Activated naive CD4-positive, alpha-beta T cell (primary cell): ENCODE measurements at regions not wholly inside any gene's neighbourhood (a gene's known extent, or its start where the extent isn't known, plus 50 kb on each side); places are given as distances from the start of the nearest gene placed in this dataset.

Experiments
- DNase-seq, 4 experiments: peaks; one replicate each; lab custom pipeline; 2025; lab: John Stamatoyannopoulos, UW

GRCh38 chr12:125573271-125573670 is 508.0 kb downstream of the AACS start:
- DNase-seq, result no peak

- no peak for DNase-seq
These were observed 512.1 kb downstream of the AACS start for GRCh38 chr12:125577334-125577733.

DNA sequence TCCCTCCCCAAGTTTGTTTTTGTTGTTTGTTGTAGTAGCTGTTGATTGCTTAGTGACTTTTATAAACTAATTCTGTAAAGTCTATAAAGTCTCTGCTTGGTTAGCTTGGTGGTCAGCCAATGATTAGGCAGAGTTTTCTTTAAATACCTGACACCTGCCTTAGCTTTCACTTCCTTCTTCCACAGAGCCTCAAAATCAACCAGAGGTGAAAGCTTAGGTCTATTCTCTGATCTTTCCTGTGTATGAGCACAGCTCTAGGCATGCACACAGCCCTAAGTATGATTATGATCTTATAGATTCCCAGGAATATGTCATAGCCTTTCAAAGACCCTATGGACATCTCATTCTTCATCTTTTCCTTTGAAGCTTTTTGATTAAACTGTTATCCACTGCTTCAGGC is 514.7 kb downstream of the AACS start:
- no peak for DNase-seq

- DNase-seq, result no peak
These were observed 517.8 kb downstream of the AACS start for GRCh38 chr12:125583071-125583470.

DNA sequence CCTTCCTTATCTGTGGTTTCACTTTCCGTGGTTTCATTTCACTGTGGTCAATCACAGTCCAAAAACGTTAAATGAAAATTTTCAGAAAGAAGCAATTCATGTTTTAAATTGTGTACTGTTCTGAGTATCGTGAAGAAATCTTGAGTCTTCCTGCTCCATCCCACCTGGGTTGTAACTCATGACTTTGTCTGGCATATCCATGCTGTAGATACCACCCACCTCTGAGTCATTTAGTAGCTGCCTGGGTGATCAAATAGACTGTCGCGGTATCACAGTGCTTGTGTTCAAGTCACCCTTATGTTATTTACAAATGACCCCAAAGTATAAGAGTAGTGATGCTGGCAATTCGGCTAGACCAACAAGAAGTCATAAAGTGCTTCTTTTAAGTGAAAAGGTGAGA is 521.2 kb downstream of the AACS start:
- no peak for DNase-seq

GRCh38 chr12:125593269-125593668 is 528.0 kb downstream of the AACS start:
- no peak for DNase-seq

GRCh38 chr12:125604976-125605375 is 539.7 kb downstream of the AACS start:
- no peak for DNase-seq

DNA sequence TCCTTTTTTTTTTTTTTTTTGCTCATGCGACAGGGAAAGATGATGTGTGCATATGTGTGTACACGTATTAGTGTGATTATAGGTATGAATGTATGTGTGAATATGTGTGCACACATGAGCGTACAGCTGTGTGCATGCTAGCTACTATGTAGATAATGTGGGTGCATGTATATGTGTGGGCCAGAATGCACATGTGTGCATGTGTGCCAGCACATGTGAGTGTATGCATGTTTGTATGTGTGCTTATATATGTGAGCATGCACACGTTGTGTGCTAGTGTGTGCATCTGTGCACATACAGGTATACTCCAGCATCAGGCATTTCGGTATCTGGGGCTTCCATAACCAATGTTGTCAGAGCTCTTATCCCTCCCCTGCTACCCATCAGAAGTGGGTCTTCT is 541.1 kb downstream of the AACS start:
- no peak for DNase-seq

GRCh38 chr12:125610292-125610691 is 545.1 kb downstream of the AACS start:
- no peak for DNase-seq

GRCh38 chr12:125610971-125611370 is 545.7 kb downstream of the AACS start:
- no peak for DNase-seq

DNA sequence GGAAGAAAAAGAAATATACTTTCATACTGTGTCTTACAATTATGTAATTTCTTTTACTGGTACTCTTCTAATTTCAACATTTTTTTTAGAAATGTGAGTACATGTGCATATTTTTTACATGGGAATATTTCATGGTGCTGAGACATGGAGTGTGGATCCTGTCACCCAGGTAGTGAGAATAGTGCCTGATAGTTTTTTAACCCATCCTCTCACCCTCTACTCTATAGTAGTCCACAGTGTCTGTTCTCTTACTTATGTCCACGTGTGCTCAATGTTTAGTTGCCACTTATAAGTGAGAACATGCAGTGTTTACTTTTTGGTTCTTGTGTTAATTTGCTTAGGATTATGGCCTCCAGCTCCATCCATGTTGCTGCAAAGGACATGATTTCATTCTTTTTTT is 548.8 kb downstream of the AACS start:
- no peak for DNase-seq

- DNase-seq, result no peak
These were observed 554.5 kb downstream of the AACS start for GRCh38 chr12:125619723-125620122.

DNA sequence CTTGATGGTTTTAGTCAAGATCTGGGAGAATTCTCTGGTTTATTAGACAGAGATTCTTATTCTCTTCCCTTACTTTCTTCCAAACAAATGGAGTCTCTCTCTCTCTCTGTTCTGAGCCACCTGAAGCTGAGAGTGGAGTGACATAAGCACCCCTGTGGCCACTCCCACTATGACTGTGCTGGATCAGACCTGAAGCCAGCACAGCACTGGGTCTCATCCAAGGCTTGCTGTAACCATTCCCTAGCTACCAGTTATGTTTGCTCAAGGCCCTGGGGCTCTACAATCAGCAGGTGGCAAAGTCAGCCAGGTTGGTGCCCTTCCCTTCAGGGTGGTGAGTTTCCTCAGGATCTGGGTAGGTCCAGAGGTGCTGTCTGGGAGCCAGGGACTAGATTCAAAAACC is 568.5 kb downstream of the AACS start:
- DNase-seq, result no peak

DNA sequence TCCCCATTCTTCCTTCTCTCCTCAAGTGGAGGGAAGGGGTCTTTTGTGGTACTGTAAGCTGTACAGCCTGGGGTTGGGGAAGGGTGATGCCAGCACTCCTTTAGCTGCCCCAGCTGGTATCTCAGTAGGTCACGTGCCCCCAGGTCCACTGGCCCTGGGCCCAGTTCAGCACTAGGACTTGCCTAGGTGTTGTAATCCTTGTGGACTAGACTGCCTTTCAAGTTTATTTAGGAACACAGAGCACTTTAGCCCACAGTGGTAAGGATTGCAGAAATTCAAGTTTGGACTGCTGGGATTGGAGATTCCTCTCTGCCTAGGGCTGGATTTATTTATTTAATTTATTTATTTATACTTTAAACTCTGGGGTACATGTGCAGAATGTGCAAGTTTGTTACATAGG is 569.6 kb downstream of the AACS start:
- no peak for DNase-seq

- DNase-seq, result no peak
These were observed 574.6 kb downstream of the AACS start for GRCh38 chr12:125639826-125640225.

DNA sequence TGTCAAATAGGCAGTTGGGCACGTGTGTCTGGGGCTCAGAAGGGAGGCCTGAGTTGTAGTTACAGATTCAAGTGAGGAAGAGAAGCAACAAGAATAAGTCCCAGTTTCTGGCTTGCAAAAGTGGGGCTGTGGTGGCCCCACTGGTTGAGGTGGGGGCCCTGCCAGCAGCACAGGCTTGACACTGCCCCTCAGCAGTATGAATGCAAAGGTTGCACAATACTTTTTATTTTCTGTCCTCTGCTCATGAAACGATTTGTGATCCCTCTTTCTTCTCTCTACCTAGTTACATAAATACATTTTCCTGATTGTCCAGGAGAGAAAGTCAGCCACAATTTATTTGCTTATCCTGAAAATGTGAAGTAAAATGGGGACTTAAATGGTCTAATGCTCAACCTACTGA is 577.8 kb downstream of the AACS start:
- no peak for DNase-seq

GRCh38 chr12:125645724-125646123 is 580.5 kb downstream of the AACS start:
- no peak for DNase-seq

DNA sequence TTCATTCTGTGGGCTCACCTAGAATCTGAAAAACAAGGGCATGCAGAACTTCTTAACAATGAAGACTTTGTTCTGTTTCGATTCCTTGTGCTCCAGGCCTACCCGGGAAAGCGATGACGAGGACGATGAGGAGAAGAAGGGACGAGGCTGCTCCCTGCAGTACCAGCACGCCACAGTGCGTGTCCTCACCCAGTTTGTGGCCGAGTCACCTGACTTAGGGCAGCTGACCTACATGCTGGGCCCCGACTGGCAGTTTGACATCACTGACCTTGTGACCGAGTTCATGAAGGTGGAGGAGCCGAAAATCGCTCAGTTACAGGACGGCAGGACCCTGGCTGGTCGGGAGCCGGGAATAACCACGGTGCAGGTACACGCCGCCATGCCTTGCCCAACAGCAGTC is 585.4 kb downstream of the AACS start:
- DNase-seq, result no peak

DNA sequence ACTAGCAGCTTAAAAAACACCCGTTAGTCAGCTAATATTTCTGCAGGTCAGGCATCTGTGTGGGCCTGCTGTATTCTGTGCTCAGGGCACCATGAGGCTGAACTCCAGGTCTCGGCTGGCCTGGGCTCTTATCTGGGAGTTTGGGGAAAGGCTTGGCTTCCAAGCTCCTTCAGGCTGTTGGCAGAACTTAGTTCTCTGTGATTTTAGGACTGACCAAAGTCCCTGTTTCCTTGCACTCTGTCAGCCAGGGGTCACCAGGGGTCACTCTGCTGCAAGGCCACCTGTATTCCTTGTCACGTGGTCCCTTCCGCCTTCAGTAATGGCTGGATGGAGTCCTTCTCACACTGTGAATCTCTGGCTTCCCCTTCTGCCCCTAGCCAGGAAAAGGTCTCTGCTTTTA is 586.4 kb downstream of the AACS start:
- no peak for DNase-seq

- DNase-seq, result no peak
These were observed 587.4 kb downstream of the AACS start for GRCh38 chr12:125652681-125653080.

GRCh38 chr12:125657681-125658080 is 592.4 kb downstream of the AACS start:
- DNase-seq, result no peak

- DNase-seq, result no peak
These were observed 609.5 kb downstream of the AACS start for GRCh38 chr12:125674554-125675338.

- no peak for DNase-seq
These were observed 611.1 kb downstream of the AACS start for GRCh38 chr12:125676366-125676765.

DNA sequence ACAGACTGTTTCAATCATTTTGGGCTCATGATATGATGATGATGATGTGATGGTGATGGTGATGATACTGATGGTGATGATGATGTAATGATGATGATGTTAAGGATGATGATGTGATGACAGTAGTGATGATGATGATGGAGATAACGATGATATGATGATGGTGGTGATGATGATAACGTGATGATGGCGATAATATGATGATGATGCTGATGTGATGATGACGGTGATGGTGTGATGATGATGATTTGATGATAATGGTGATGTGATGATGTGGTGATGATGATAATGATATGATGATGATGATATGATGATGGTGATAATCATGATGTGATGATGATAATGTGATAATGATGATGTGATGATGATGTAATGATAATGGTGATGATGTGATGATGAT is 612.6 kb downstream of the AACS start:
- DNase-seq, result no peak
